ENCODE measurements at regions not wholly inside any gene's neighbourhood (a gene's known extent, or its start where the extent isn't known, plus 50 kb on each side); places are given as distances from the start of the nearest gene placed in this dataset.

DNA sequence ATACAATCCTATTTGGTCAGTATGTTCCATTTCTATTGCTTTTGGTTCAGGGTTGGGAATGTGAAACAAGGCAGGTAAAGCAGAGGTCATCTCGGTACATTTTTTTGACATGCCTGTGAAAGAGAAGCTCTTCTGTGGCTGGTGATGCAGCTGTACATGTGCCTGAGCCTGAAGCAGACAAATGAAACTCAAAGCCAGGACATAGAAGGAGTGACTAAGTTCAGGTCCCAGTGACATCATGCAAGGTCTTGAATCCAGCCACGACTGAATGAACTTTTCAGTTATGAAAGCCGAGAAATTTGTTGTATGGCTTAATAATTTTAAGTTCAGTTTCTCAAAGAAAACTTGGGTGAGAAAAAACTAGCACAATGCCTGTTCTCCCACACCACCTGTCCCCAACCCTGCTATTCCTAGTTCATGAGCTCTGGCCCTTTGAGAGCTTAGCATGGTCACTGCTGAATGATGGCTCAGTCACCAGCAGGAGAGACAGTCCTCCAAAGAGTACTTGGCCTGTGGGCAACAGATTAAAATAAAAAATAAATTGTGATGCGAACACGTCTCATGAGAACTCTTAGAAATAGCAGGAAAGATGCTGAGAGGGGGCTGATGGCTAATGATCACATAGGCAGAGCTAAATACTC lies 600.2 kb upstream of the GRM7 start:
- no peak for TF ChIP-seq POLR2A (IDR thresholded peaks at IDR 0.05)
- TF ChIP-seq, protein P1, sequence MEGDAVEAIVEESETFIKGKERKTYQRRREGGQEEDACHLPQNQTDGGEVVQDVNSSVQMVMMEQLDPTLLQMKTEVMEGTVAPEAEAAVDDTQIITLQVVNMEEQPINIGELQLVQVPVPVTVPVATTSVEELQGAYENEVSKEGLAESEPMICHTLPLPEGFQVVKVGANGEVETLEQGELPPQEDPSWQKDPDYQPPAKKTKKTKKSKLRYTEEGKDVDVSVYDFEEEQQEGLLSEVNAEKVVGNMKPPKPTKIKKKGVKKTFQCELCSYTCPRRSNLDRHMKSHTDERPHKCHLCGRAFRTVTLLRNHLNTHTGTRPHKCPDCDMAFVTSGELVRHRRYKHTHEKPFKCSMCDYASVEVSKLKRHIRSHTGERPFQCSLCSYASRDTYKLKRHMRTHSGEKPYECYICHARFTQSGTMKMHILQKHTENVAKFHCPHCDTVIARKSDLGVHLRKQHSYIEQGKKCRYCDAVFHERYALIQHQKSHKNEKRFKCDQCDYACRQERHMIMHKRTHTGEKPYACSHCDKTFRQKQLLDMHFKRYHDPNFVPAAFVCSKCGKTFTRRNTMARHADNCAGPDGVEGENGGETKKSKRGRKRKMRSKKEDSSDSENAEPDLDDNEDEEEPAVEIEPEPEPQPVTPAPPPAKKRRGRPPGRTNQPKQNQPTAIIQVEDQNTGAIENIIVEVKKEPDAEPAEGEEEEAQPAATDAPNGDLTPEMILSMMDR (IDR thresholded peaks at IDR 0.05) = no peak

Measured in Peyer's patch (tissue), 4 donors.